ENCODE measurements at regions not wholly inside any gene's neighbourhood (a gene's known extent, or its start where the extent isn't known, plus 50 kb on each side); places are given as distances from the start of the nearest gene placed in this dataset.

DNA sequence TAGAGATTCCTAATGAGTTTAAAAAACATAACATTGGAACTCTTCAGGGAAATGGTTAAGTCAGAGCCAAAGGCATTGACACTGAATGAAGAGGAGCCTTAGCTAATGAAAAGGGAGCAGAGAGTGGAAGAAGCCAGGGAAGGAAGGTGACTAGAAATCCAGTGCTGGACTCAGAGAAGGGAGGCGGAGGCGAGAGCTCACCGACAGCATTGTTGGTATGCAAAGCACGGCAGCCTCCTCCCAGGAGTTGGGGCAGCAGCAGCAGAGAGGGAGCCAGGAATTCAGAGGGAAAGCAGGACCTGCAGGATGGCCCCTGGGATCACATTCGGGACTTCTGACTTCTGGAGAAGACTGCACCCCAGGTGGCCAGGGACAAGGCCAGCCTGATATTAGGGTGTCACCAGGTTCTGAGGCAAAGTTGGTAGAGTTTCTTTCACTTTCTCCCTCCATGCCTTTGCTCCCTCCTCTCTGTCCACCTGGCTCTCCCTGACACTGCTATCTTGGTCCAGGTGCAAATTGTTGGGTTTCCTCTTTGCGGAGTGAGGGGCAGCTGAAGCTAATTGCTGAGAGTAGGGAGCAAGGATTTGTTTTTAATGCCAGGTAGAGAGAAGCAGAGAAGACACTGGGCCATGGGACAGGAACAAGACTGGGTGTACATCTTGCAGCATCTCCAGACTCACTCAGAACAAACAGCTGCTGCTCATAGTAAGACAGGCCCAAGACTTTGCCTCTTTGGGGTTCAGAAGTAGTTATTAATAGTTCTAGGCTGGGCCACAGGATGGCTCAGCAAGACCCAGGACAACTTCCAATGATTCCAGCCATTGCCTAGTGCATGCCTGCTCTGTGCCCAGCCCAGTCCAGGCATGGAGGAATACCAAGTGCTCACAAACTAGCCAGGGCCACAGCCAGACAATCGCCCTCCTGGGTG, 157.9 kb downstream of the TLE3 start:
- Histone ChIP-seq H3K4me1 (no peaks in the 10 kb centered on the region), H3K27ac (no peak overlapping the region), H3K27me3 (no peaks in the 10 kb centered on the region), H3K36me3 (replicated peaks in 1 of 2; ENCODE audit: insufficient read depth in 1 of 2, low read depth in 2 of 2) (no peaks in the 10 kb centered on the region), H3K4me3 (no peak overlapping the region), H3K9me3 (peaks cover 0 to 8% (median 0%) of the 10 kb centered on the region in 3 donors)
- no peak for DNase-seq
- intact Hi-C loops (cut with DNase I): no loop called here
- TF ChIP-seq, protein P1, sequence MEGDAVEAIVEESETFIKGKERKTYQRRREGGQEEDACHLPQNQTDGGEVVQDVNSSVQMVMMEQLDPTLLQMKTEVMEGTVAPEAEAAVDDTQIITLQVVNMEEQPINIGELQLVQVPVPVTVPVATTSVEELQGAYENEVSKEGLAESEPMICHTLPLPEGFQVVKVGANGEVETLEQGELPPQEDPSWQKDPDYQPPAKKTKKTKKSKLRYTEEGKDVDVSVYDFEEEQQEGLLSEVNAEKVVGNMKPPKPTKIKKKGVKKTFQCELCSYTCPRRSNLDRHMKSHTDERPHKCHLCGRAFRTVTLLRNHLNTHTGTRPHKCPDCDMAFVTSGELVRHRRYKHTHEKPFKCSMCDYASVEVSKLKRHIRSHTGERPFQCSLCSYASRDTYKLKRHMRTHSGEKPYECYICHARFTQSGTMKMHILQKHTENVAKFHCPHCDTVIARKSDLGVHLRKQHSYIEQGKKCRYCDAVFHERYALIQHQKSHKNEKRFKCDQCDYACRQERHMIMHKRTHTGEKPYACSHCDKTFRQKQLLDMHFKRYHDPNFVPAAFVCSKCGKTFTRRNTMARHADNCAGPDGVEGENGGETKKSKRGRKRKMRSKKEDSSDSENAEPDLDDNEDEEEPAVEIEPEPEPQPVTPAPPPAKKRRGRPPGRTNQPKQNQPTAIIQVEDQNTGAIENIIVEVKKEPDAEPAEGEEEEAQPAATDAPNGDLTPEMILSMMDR (IDR thresholded peaks at IDR 0.05): no peak
- no peak for TF ChIP-seq POLR2A (IDR thresholded peaks at IDR 0.05)
- no peak for ATAC-seq
- 65 to 71% methylated on average over 7 of the region's 7 CpGs for WGBS, 2 donors

DNA sequence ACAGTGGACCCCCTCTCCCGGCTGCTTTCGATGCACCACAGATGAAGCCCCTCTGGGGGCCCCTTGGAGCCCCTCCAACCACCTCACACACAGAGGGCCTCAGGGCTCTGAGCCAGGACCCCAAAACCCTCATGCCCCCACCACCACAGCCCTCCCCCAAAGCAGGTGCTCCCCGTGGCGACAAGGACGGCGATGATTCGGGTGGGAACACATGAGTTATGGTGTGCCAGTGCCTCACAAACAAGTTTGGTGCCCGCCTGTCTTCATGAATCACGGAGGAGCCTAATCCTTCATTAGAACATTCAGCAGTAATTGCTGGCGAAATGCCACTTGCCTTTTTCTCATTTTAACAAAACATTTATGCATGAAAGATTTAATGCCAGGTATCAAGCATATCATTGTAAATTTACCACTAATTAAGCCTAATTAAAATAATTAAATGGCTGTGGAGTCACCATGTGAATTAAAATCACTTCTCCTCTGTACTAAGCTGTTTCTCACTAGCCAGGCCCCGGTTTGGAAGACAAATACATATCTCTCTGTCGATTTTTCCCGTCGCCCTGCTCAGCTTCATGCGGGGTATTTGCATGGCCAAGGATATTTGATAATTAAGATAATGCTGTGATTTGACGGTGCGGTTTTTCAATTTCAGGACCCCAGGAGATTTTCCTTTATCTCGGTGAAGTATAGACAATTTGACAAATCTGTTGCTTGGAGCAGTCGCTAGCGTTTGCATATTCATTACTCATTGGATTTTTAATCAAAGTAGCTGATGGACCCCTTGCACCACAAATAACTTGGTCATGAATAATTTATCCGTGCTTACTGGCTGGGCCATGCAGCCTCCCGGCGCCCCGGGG, 157.0 kb downstream of the TLE3 start:
- intact Hi-C loops (cut with DNase I): no loop called here
- DNase-seq (no peak), ATAC-seq (no peak)
- no peak overlapping the region for H3K27ac ChIP-seq
- H3K27me3 ChIP-seq: no peaks in the 10 kb centered on the region
- H3K36me3 ChIP-seq (replicated peaks in 1 of 2; ENCODE audit: insufficient read depth in 1 of 2, low read depth in 2 of 2): no peaks in the 10 kb centered on the region
- TF ChIP-seq, protein P1 (IDR thresholded peaks at IDR 0.05): no peak
- TF ChIP-seq POLR2A (IDR thresholded peaks at IDR 0.05): no peak
- H3K4me3 ChIP-seq: no peak overlapping the region
- H3K9me3 ChIP-seq: no peaks in the 10 kb centered on the region
- no peaks in the 10 kb centered on the region for H3K4me1 ChIP-seq
- WGBS, 2 donors: 91 to 93% methylated on average over 22 of the region's 24 CpGs

DNA sequence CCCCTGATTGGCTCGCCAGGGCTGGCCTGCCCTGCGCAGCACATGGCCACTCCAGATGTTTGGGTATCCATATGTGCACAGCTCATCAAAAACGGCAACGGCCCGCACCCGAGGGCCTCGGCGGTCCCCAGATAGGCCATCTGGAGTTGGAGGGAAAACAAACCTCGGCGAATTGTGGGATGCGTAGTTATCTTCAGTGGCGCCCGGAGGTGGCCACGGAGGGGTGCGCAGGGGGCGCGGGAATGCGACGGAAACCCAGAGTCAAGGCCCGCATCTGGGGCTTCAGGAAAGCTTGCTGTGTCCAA, 156.5 kb downstream of the TLE3 start:
- no peaks in the 10 kb centered on the region for H3K9me3 ChIP-seq
- no peaks in the 10 kb centered on the region for H3K36me3 ChIP-seq (replicated peaks in 1 of 2; ENCODE audit: insufficient read depth in 1 of 2, low read depth in 2 of 2)
- H3K4me1 ChIP-seq: no peaks in the 10 kb centered on the region
- intact Hi-C loops (cut with DNase I): no loop called here
- no peak overlapping the region for H3K4me3 ChIP-seq
- no peak overlapping the region for H3K27ac ChIP-seq
- DNase-seq (no peak), ATAC-seq (no peak)
- TF ChIP-seq, protein P1 (IDR thresholded peaks at IDR 0.05): no peak
- TF ChIP-seq POLR2A (IDR thresholded peaks at IDR 0.05): no peak
- H3K27me3 ChIP-seq: no peaks in the 10 kb centered on the region
- WGBS, 2 donors: 95 to 96% methylated on average over 15 to 17 of the region's 20 CpGs

DNA sequence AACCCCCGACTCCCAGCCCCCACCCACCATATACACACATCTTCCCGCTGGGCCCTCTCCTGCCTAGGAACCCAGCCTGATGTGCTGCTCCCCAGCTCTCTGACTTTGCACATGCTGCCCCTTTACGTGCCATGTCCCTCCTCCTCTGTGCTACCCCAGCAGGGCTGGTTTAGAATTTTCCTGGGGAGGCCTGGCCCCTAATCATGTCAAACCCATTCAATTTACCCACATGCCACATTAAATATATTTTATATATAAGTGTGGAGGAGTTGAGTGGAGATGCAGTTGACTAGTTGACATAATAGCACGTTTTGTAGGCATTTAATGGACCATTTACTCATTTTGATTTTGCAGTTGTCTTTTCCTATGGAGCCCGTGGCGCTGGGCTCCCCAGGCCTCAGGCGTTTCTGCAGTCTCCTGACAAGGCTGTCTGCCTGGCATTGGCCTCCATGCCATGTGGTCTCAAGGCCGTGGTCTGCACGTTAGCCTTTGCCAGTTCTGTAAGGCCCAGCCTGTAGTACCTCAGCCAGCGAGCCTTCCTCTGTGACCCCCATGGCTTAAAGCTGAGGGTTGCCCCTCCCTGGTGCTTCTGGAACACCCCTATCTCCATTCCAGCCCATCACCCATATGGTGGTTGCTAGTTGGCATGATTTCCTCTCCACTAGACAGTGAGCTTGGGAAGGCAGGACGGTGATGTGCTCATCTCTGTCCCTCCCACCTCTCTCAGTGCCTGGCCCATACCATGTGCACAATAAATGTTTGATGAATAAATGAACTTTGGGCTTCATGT, 155.8 kb downstream of the TLE3 start:
- TF ChIP-seq, protein P1 (IDR thresholded peaks at IDR 0.05): no peak
- TF ChIP-seq POLR2A (IDR thresholded peaks at IDR 0.05): no peak
- DNase-seq (no peak), ATAC-seq (no peak)
- Histone ChIP-seq H3K27me3 (no peaks in the 10 kb centered on the region), H3K36me3 (replicated peaks in 1 of 2; ENCODE audit: insufficient read depth in 1 of 2, low read depth in 2 of 2) (no peaks in the 10 kb centered on the region), H3K4me3 (no peak overlapping the region), H3K27ac (no peak overlapping the region), H3K4me1 (no peaks in the 10 kb centered on the region), H3K9me3 (no peaks in the 10 kb centered on the region)
- intact Hi-C loops (cut with DNase I): no loop called here
- WGBS, 2 donors: 79 to 81% methylated on average over 11 of the region's 11 CpGs
